ENCODE measurements at regions not wholly inside any gene's neighbourhood (a gene's known extent, or its start where the extent isn't known, plus 50 kb on each side); places are given as distances from the start of the nearest gene placed in this dataset.

- no peak for TF ChIP-seq CTCF (IDR thresholded peaks at IDR 0.05; ENCODE audit: low read depth, low read length)
- no peak for DNase-seq (ENCODE audit: low read depth in 2 of 2)
- no peak overlapping the region for H3K4me3 ChIP-seq (replicated peaks in 1 of 2; ENCODE audit: low read depth in 2 of 2, low read length in 2 of 2)
These were observed 213.3 kb upstream of the OSR1 start for GRCh38 chr2:19571773-19572172.

GRCh38 chr2:19569300-19569791 lies 210.9 kb upstream of the OSR1 start:
- no peak overlapping the region for H3K4me3 ChIP-seq (replicated peaks in 1 of 2; ENCODE audit: low read depth in 2 of 2, low read length in 2 of 2)
- no peak for TF ChIP-seq CTCF (IDR thresholded peaks at IDR 0.05; ENCODE audit: low read depth, low read length)
- DNase-seq (ENCODE audit: low read depth in 2 of 2), result peak; percentile 46 to 50

- no peak for DNase-seq (ENCODE audit: low read depth in 2 of 2)
- no peak for TF ChIP-seq CTCF (IDR thresholded peaks at IDR 0.05; ENCODE audit: low read depth, low read length)
- no peak overlapping the region for H3K4me3 ChIP-seq (replicated peaks in 1 of 2; ENCODE audit: low read depth in 2 of 2, low read length in 2 of 2)
These were observed 210.4 kb upstream of the OSR1 start for GRCh38 chr2:19568809-19569208.

GRCh38 chr2:19560785-19561184 lies 202.4 kb upstream of the OSR1 start:
- TF ChIP-seq CTCF (IDR thresholded peaks at IDR 0.05; ENCODE audit: low read depth, low read length), result no peak
- H3K4me3 ChIP-seq (replicated peaks in 1 of 2; ENCODE audit: low read depth in 2 of 2, low read length in 2 of 2), result no peak overlapping the region
- no peak for DNase-seq (ENCODE audit: low read depth in 2 of 2)

- TF ChIP-seq CTCF (IDR thresholded peaks at IDR 0.05; ENCODE audit: low read depth, low read length), result no peak
- no peak for DNase-seq (ENCODE audit: low read depth in 2 of 2)
- H3K4me3 ChIP-seq (replicated peaks in 1 of 2; ENCODE audit: low read depth in 2 of 2, low read length in 2 of 2), result no peak overlapping the region
These were observed 201.3 kb upstream of the OSR1 start for GRCh38 chr2:19559596-19560240.

- no peak for DNase-seq (ENCODE audit: low read depth in 2 of 2)
- TF ChIP-seq CTCF (IDR thresholded peaks at IDR 0.05; ENCODE audit: low read depth, low read length), result no peak
- no peak overlapping the region for H3K4me3 ChIP-seq (replicated peaks in 1 of 2; ENCODE audit: low read depth in 2 of 2, low read length in 2 of 2)
These were observed 198.2 kb upstream of the OSR1 start for GRCh38 chr2:19556648-19557047.

GRCh38 chr2:19554520-19554919 lies 196.1 kb upstream of the OSR1 start:
- no peak for TF ChIP-seq CTCF (IDR thresholded peaks at IDR 0.05; ENCODE audit: low read depth, low read length)
- no peak overlapping the region for H3K4me3 ChIP-seq (replicated peaks in 1 of 2; ENCODE audit: low read depth in 2 of 2, low read length in 2 of 2)
- no peak for DNase-seq (ENCODE audit: low read depth in 2 of 2)
